NB4 (cell line): ENCODE measurements at regions not wholly inside any gene's neighbourhood (a gene's known extent, or its start where the extent isn't known, plus 50 kb on each side); places are given as distances from the start of the nearest gene placed in this dataset.

ENCODE experiments used
- CTCF ChIP-seq: IDR thresholded peaks from one replicate; pipeline ENCODE4 v1.5.1; 2012; ENCODE audit warnings: low read depth, low read length
- MAX ChIP-seq: IDR thresholded peaks from 2 replicates; pipeline ENCODE4 v1.6.1; 2011; ENCODE audit warnings: low read depth, low read length
- MYC ChIP-seq: IDR thresholded peaks from 2 replicates; pipeline ENCODE4 v1.6.1; 2011; ENCODE audit warnings: low read depth, low read length
- POLR2A ChIP-seq: IDR thresholded peaks from 2 replicates; pipeline ENCODE4 v1.6.1; 2011; ENCODE audit warnings: mild to moderate bottlenecking; ENCODE audit not compliant: insufficient read length; ENCODE audit errors: extremely low read depth

- TF ChIP-seq CTCF (no peak), MAX (no peak), POLR2A (no peak), MYC (no peak)
These were observed 751.4 kb upstream of the HS6ST1 start for GRCh38 chr2:129069875-129070594.
